ENCODE measurements at regions not wholly inside any gene's neighbourhood (a gene's known extent, or its start where the extent isn't known, plus 50 kb on each side); places are given as distances from the start of the nearest gene placed in this dataset.

DNA sequence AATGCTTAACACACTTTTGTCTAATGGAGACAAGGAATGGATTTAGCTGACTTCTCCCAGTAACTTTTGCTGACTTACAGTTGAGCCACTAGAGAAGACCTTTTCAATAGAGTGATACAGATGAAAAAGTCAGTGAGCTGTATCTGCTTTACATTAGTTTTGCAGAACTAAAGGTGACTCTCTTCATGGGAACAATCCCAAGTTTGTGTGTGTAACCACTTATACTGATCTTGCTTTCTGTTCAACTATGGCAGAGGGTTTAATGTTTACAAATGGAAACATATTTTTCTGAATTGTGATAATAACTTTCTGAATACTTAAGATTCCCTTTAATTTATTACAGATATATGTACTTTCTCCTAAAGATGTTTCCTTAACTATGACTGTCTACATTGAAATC, 182.6 kb upstream of the PUDP start:
- no peak for DNase-seq
- Mint-ChIP-seq H3K4me3 (no peak overlapping the region), H3K36me3 (peaks cover 11% of the 10 kb centered on the region), H3K27me3 (no peaks in the 10 kb centered on the region), H3K4me1 (ENCODE audit: low read depth) (no peaks in the 10 kb centered on the region), H3K9me3 (no peaks in the 10 kb centered on the region), H3K27ac (no peak overlapping the region)
- intact Hi-C loops (cut with micrococcal nuclease) = no loop called here
- ChIA-PET POLR2A (no interaction called here), CTCF (no interaction called here)

DNA sequence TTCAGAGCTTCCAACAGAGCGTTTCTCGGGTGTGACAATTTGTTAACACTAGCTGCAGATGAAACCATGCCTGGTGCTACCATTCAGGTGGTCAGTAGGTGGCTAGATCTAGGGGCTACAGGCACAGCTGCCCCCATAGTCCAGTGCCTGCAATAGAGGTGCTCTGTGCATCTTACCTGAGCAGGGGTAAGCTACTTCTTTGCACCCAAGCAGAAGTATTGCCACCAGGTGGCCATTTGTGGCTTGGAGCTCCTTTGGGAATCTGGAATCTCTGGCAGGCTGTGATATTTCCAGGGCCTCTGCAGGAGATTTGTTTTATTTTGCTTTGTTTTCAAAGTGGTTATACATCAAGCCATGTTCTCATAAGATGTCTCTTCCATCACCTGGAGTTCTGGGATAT, 170.7 kb upstream of the PUDP start:
- ChIA-PET CTCF (no interaction called here), POLR2A (no interaction called here)
- Mint-ChIP-seq H3K4me1 (ENCODE audit: low read depth) (no peaks in the 10 kb centered on the region), H3K27me3 (no peaks in the 10 kb centered on the region), H3K4me3 (no peak overlapping the region), H3K36me3 (no peaks in the 10 kb centered on the region), H3K27ac (no peak overlapping the region), H3K9me3 (no peaks in the 10 kb centered on the region)
- no peak for DNase-seq
- intact Hi-C loops (cut with micrococcal nuclease) = no loop called here

DNA sequence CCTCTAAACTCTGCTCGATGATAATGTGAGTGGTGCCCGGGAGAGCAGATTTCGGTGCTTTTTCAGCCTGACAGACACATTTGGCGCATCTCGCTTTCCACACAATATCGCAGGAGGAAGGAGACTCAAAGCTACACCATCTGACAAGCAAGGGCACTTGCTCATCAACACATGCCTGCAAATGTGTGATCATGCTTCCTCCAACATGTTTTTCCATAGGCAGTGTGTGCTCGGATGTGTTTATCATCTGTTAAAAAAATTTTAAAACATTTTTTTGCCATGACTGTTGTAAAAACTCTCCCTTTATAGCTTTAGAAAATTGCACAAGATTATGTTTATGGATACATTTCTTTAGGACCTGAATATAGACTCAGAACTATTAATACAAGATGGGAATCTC, 170.3 kb upstream of the PUDP start:
- H3K27me3 Mint-ChIP-seq = no peaks in the 10 kb centered on the region
- intact Hi-C loops (cut with micrococcal nuclease) = no loop called here
- ChIA-PET POLR2A (no interaction called here), CTCF (no interaction called here)
- H3K27ac Mint-ChIP-seq = no peak overlapping the region
- no peaks in the 10 kb centered on the region for H3K9me3 Mint-ChIP-seq
- no peaks in the 10 kb centered on the region for H3K4me1 Mint-ChIP-seq (ENCODE audit: low read depth)
- DNase-seq = no peak
- H3K36me3 Mint-ChIP-seq = no peaks in the 10 kb centered on the region
- no peak overlapping the region for H3K4me3 Mint-ChIP-seq

GRCh38 chrX:7316887-7317286, 168.9 kb upstream of the PUDP start:
- Mint-ChIP-seq H3K27me3 (no peaks in the 10 kb centered on the region), H3K36me3 (no peaks in the 10 kb centered on the region), H3K4me1 (ENCODE audit: low read depth) (no peaks in the 10 kb centered on the region), H3K4me3 (no peak overlapping the region), H3K27ac (no peak overlapping the region), H3K9me3 (no peaks in the 10 kb centered on the region)
- no peak for DNase-seq
- ChIA-PET CTCF (no interaction called here), POLR2A (no interaction called here)
- intact Hi-C loops (cut with micrococcal nuclease) = no loop called here

- intact Hi-C loops (cut with micrococcal nuclease) = no loop called here
Observed at GRCh38 chrX:7316280-7316679, 168.3 kb upstream of the PUDP start.

GRCh38 chrX:7314425-7314824, 166.5 kb upstream of the PUDP start:
- Mint-ChIP-seq H3K36me3 (no peaks in the 10 kb centered on the region), H3K4me1 (ENCODE audit: low read depth) (no peaks in the 10 kb centered on the region), H3K27ac (no peak overlapping the region), H3K9me3 (no peaks in the 10 kb centered on the region), H3K27me3 (no peaks in the 10 kb centered on the region), H3K4me3 (no peak overlapping the region)
- DNase-seq = no peak
- POLR2A ChIA-PET = no interaction called here
- CTCF ChIA-PET = interaction anchor here (0.6 kb wide), 1 partner anchor 123 kb away, joined by 3 read pairs; no protein-coding TSS in a partner anchor
- intact Hi-C loops (cut with micrococcal nuclease) = no loop called here

More at GRCh38 chrX:7316280-7316679, 168.3 kb upstream of the PUDP start:
- DNase-seq = no peak
- Mint-ChIP-seq H3K27ac (no peak overlapping the region), H3K36me3 (no peaks in the 10 kb centered on the region), H3K4me3 (no peak overlapping the region), H3K4me1 (ENCODE audit: low read depth) (no peaks in the 10 kb centered on the region), H3K9me3 (no peaks in the 10 kb centered on the region), H3K27me3 (no peaks in the 10 kb centered on the region)
- ChIA-PET CTCF (no interaction called here), POLR2A (no interaction called here)

GRCh38 chrX:7307720-7308119, 159.8 kb upstream of the PUDP start:
- Mint-ChIP-seq H3K27me3 (no peaks in the 10 kb centered on the region), H3K27ac (no peak overlapping the region), H3K36me3 (peaks cover 5% of the 10 kb centered on the region), H3K9me3 (no peaks in the 10 kb centered on the region), H3K4me3 (no peak overlapping the region), H3K4me1 (ENCODE audit: low read depth) (no peaks in the 10 kb centered on the region)
- intact Hi-C loops (cut with micrococcal nuclease) = no loop called here
- ChIA-PET POLR2A (no interaction called here), CTCF (no interaction called here)
- DNase-seq = no peak

- Mint-ChIP-seq H3K4me3 (no peak overlapping the region), H3K36me3 (peaks cover 3% of the 10 kb centered on the region), H3K27ac (no peak overlapping the region), H3K9me3 (no peaks in the 10 kb centered on the region), H3K4me1 (ENCODE audit: low read depth) (no peaks in the 10 kb centered on the region), H3K27me3 (no peaks in the 10 kb centered on the region)
- ChIA-PET CTCF (no interaction called here), POLR2A (no interaction called here)
- no peak for DNase-seq
- intact Hi-C loops (cut with micrococcal nuclease) = no loop called here
Observed at GRCh38 chrX:7294483-7294882, 146.5 kb upstream of the PUDP start.

DNA sequence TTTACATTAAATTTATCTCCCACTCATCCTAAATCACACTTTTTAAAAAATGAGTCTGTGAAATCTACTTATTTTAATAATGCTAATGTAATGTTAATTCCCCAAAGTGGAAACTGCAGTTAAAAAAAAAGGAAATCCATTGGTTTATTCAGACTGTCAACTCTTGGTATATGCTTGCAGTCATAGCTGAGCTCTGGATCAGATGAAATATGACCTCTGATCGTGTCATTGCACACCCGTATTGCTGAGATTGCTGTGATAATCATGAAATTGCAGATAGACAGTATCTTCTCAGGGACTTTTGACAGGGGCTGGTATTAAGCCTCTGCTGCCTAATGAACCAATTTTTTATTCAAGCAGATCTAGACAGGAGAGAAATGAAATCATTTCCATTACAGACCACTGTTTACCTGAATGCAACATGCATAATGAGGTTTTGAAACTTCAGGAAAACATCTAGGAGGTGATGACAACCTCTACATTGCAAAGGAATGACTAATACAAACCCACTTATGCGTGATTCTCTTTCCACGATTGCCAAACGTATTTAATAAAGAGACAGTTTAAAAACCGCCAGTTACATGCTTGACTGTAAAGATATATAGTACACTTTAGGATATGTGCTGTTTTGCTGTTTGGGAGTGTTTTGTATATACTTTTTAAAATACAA, 138.3 kb upstream of the PUDP start:
- no peaks in the 10 kb centered on the region for H3K27me3 Mint-ChIP-seq
- no peak overlapping the region for H3K4me3 Mint-ChIP-seq
- ChIA-PET POLR2A (no interaction called here), CTCF (no interaction called here)
- H3K4me1 Mint-ChIP-seq (ENCODE audit: low read depth) = no peaks in the 10 kb centered on the region
- intact Hi-C loops (cut with micrococcal nuclease) = no loop called here
- no peak for DNase-seq
- no peaks in the 10 kb centered on the region for H3K36me3 Mint-ChIP-seq
- H3K9me3 Mint-ChIP-seq = no peaks in the 10 kb centered on the region
- H3K27ac Mint-ChIP-seq = no peak overlapping the region

- no peak for DNase-seq
- Mint-ChIP-seq H3K27me3 (no peaks in the 10 kb centered on the region), H3K9me3 (no peaks in the 10 kb centered on the region), H3K27ac (no peak overlapping the region), H3K4me1 (ENCODE audit: low read depth) (no peaks in the 10 kb centered on the region), H3K4me3 (no peak overlapping the region), H3K36me3 (no peaks in the 10 kb centered on the region)
- CTCF ChIA-PET = no interaction called here
- intact Hi-C loops (cut with micrococcal nuclease) = no loop called here
- POLR2A ChIA-PET = no interaction called here
Observed at GRCh38 chrX:7285765-7286164, 137.8 kb upstream of the PUDP start.

- POLR2A ChIA-PET = no interaction called here
- Mint-ChIP-seq H3K27me3 (no peaks in the 10 kb centered on the region), H3K4me3 (no peak overlapping the region), H3K9me3 (no peaks in the 10 kb centered on the region), H3K27ac (no peak overlapping the region), H3K4me1 (ENCODE audit: low read depth) (no peaks in the 10 kb centered on the region), H3K36me3 (no peaks in the 10 kb centered on the region)
- CTCF ChIA-PET = no interaction called here
- intact Hi-C loops (cut with micrococcal nuclease) = no loop called here
- no peak for DNase-seq
Observed at GRCh38 chrX:7283741-7284140, 135.8 kb upstream of the PUDP start.

DNA sequence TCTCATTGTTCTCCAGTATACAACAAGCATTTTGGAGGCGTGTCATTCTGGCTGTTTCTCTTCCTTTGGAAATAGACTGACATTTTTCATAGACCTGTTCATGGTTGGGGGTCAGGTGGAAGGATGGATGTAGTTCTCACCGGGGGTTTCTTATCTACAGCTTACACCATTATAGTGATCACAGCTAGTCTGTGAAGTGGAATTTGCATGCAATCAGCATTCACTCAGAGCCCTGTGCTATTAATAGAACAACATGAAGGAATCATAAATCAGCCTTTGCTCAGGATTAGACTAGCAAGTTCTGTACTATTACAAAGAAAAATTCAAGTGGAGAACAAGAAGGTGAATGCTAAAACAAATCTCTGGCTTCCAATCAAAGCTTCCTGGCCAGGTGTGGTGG, 132.6 kb upstream of the PUDP start:
- intact Hi-C loops (cut with micrococcal nuclease) = no loop called here
- no peaks in the 10 kb centered on the region for H3K36me3 Mint-ChIP-seq
- no peak overlapping the region for H3K27ac Mint-ChIP-seq
- CTCF ChIA-PET = no interaction called here
- POLR2A ChIA-PET = no interaction called here
- H3K4me1 Mint-ChIP-seq (ENCODE audit: low read depth) = no peaks in the 10 kb centered on the region
- DNase-seq = no peak
- H3K4me3 Mint-ChIP-seq = no peak overlapping the region
- no peaks in the 10 kb centered on the region for H3K27me3 Mint-ChIP-seq
- no peaks in the 10 kb centered on the region for H3K9me3 Mint-ChIP-seq

- H3K36me3 Mint-ChIP-seq = no peaks in the 10 kb centered on the region
- no peaks in the 10 kb centered on the region for H3K27me3 Mint-ChIP-seq
- H3K9me3 Mint-ChIP-seq = no peaks in the 10 kb centered on the region
- intact Hi-C loops (cut with micrococcal nuclease) = no loop called here
- no peaks in the 10 kb centered on the region for H3K4me1 Mint-ChIP-seq (ENCODE audit: low read depth)
- no peak overlapping the region for H3K4me3 Mint-ChIP-seq
- ChIA-PET CTCF (no interaction called here), POLR2A (no interaction called here)
- no peak for DNase-seq
- H3K27ac Mint-ChIP-seq = no peak overlapping the region
Observed at GRCh38 chrX:7272346-7272745, 124.4 kb upstream of the PUDP start.

DNA sequence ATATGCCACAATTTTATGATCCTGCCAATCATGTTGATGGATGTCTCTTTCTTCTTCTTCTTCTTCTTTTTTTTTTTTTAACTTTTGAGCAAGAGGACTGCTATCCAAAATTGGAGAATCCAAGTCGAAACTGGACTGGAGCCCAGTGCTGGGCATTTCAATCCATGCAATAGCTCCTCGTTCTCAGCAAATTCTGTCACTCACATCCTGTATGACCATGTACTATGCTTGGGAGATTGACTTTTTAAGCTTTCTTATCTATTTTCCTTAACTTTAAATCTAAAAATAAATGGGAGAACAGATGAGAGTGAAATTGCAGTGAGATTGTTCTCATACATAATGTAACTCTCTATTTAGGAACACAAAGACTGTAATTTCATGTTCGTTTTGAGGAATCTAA, 123.0 kb upstream of the PUDP start:
- intact Hi-C loops (cut with micrococcal nuclease) = no loop called here
- Mint-ChIP-seq H3K27ac (no peak overlapping the region), H3K27me3 (no peaks in the 10 kb centered on the region), H3K4me1 (ENCODE audit: low read depth) (no peaks in the 10 kb centered on the region), H3K9me3 (no peaks in the 10 kb centered on the region), H3K4me3 (no peak overlapping the region), H3K36me3 (no peaks in the 10 kb centered on the region)
- CTCF ChIA-PET = no interaction called here
- no peak for DNase-seq
- POLR2A ChIA-PET = no interaction called here

Measured in activated CD4-positive, alpha-beta memory T cell treated with anti-CD3 and anti-CD28 coated beads for 36 hours (primary cell).